ENCODE measurements at regions not wholly inside any gene's neighbourhood (a gene's known extent, or its start where the extent isn't known, plus 50 kb on each side); places are given as distances from the start of the nearest gene placed in this dataset.

- TF ChIP-seq ZBTB40 (IDR thresholded peaks at IDR 0.05) (0 out of 2 replicates have a peak, but pooled peaks have one; percentile 19), ZBTB40 (CRISPR knock-in tag; IDR thresholded peaks at IDR 0.05) (no peak), BCOR (IDR thresholded peaks at IDR 0.05) (no peak), RBFOX2 (IDR thresholded peaks at IDR 0.05; ENCODE audit: low read depth, low read length) (0 out of 2 replicates have a peak, but pooled peaks have one; percentile 22), NR3C1 (CRISPR knock-in tag; IDR thresholded peaks at IDR 0.05) (no peak), ZNF263 (CRISPR knock-in tag; IDR thresholded peaks at IDR 0.05; ENCODE audit: borderline replicate concordance) (peak; percentile 44; the same call in 1 of the 2 replicates)
Measured at GRCh38 chr1:163422738-163423404, 101.1 kb downstream of the NUF2 start (continued).

Measured in K562 (cell line).